BJ (cell line): ENCODE measurements at regions not wholly inside any gene's neighbourhood (a gene's known extent, or its start where the extent isn't known, plus 50 kb on each side); places are given as distances from the start of the nearest gene placed in this dataset.

Source experiments
- CTCF ChIA-PET: fragments of 350-600 bp; formaldehyde crosslinking; extraction: SDS; loops from one replicate; lab custom pipeline; 2021; ENCODE audit warnings: antibody characterized with exemption, inconsistent platforms; lab: Yijun Ruan, JAX
- POLR2A ChIA-PET: fragments of 300-600 bp; sonication (Branson Sonifier 250); formaldehyde crosslinking; extraction: SDS; loops from one replicate; lab custom pipeline; 2021; ENCODE audit warnings: antibody characterized with exemption; lab: Charles Lee
- DNase-seq: peaks from one replicate; pipeline ENCODE4 v3.0.0-alpha.2; 2011; ENCODE audit warnings: low read depth
- H3K27me3 ChIP-seq: 2 replicates; pipeline ENCODE4 v1.6.0; 2011; ENCODE audit warnings: low read length; ENCODE audit not compliant: control insufficient read depth, insufficient read depth
- H3K36me3 ChIP-seq: 2 replicates; pipeline ENCODE4 v1.5.1; 2011; ENCODE audit warnings: low read length; ENCODE audit not compliant: control insufficient read depth, insufficient read depth
- H3K4me3 ChIP-seq: 2 replicates; pipeline ENCODE4 v1.5.1; 2011; ENCODE audit warnings: low read depth, mild to moderate bottlenecking, control low read depth, low read length
- TF ChIP-seq, protein P1 (sequence below): IDR thresholded peaks from 2 replicates; pipeline ENCODE4 v1.5.1; 2011; ENCODE audit warnings: low read depth, mild to moderate bottlenecking, control low read depth, inconsistent platforms, low read length, moderate library complexity; ENCODE audit not compliant: insufficient read depth

DNA sequence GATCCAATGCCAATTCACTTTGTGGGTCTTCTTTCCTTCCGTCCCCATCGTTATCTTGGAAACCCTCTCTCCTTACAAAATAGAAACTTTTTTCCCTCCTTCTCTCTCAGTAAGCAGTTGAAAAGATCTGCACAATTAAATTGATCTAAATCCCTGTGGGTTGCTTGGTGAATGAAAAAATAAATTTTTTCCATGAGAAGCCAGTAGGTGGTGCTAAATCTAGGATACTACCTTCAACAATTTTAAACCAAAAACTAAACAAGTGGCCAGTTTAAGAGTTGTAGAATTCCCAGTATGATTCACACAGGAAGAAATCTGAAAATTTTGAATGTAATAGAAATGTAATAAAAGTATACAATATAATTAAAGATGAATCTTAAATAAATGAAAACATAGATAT lies 990.3 kb upstream of the ZNF722 start:
- no peak for DNase-seq
- no peaks in the 10 kb centered on the region for H3K27me3 ChIP-seq
- TF ChIP-seq, protein P1, sequence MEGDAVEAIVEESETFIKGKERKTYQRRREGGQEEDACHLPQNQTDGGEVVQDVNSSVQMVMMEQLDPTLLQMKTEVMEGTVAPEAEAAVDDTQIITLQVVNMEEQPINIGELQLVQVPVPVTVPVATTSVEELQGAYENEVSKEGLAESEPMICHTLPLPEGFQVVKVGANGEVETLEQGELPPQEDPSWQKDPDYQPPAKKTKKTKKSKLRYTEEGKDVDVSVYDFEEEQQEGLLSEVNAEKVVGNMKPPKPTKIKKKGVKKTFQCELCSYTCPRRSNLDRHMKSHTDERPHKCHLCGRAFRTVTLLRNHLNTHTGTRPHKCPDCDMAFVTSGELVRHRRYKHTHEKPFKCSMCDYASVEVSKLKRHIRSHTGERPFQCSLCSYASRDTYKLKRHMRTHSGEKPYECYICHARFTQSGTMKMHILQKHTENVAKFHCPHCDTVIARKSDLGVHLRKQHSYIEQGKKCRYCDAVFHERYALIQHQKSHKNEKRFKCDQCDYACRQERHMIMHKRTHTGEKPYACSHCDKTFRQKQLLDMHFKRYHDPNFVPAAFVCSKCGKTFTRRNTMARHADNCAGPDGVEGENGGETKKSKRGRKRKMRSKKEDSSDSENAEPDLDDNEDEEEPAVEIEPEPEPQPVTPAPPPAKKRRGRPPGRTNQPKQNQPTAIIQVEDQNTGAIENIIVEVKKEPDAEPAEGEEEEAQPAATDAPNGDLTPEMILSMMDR, result no peak
- CTCF ChIA-PET, result no interaction called here
- POLR2A ChIA-PET, result no interaction called here
- H3K4me3 ChIP-seq, result no peak overlapping the region
- H3K36me3 ChIP-seq, result no peaks in the 10 kb centered on the region

DNA sequence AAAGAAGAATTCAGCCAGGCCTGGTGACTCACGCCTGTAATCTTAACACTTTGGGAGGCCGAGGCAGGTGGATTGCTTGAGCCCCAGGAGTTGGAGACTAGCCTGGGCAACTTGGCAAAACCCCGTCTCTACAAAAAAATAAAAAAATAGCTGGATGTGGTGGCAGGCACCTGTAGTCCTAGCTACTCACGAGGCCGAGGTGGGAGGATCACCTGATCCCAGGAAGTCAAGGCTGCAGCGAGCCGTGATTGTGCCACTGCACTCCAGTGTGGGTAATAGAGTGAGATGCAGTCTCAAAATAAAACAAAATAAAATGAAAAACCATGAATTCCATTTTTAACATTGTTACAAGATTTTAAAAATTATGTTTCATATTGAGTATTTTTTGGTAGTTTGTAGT lies 988.9 kb upstream of the ZNF722 start:
- H3K4me3 ChIP-seq, result no peak overlapping the region
- TF ChIP-seq, protein P1, result no peak
- CTCF ChIA-PET, result no interaction called here
- no peaks in the 10 kb centered on the region for H3K27me3 ChIP-seq
- no peak for DNase-seq
- H3K36me3 ChIP-seq, result no peaks in the 10 kb centered on the region
- POLR2A ChIA-PET, result no interaction called here

DNA sequence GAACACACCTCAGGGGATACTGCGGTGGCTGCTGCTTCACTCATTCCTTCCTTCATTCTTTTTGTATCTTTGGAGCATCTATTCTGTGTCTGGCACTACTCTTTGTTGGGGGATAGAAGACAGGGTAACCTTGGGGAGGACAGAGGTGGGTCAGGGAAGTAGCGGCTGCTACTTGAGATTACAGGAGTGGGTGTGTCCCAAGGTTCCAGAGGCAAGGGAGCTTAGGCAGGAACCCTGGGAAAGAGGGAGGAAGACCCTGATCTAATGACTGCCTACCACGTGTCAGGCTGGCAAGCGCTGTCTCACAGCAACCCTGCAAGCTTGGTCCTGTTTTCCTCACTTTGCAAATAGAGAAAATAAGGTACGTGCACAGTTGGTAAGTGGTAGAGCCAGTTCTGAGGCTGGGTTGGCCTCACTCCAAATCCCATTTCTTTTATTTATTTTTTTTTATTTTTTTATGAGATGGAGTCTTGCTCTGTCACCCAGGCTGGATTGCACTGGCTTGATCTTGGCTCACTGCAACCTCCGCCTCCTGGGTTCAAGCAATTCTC lies 985.9 kb upstream of the ZNF722 start:
- CTCF ChIA-PET, result no interaction called here
- Histone ChIP-seq H3K27me3 (no peaks in the 10 kb centered on the region), H3K4me3 (no peak overlapping the region), H3K36me3 (no peaks in the 10 kb centered on the region)
- no peak for DNase-seq
- TF ChIP-seq, protein P1, result no peak
- POLR2A ChIA-PET, result no interaction called here

DNA sequence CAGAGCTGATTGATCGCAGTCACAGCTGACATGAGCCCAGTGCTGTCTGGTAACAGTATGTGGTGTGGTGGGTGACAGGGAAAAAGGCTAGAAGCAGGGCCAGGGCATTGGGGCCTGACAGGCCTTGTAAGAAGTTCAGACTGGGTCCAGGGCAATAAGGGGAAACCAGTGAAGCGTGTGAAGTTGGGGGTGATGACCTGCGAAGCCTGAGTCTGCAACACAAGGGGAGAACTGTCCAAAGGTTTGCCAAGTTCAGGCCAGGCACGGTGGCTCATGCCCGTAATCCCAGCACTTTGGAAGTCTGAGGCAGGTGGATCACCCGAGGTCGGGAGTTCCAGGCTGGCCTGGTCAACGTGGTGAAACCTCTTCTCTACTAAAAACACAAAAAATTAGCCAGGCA lies 983.9 kb upstream of the ZNF722 start:
- Histone ChIP-seq H3K27me3 (no peaks in the 10 kb centered on the region), H3K36me3 (no peaks in the 10 kb centered on the region), H3K4me3 (no peak overlapping the region)
- DNase-seq, result no peak
- TF ChIP-seq, protein P1, result no peak
- ChIA-PET CTCF (interaction anchor here (1.6 kb wide), 1 partner anchor 11 kb away, joined by 5 read pairs; no protein-coding TSS in a partner anchor), POLR2A (no interaction called here)

DNA sequence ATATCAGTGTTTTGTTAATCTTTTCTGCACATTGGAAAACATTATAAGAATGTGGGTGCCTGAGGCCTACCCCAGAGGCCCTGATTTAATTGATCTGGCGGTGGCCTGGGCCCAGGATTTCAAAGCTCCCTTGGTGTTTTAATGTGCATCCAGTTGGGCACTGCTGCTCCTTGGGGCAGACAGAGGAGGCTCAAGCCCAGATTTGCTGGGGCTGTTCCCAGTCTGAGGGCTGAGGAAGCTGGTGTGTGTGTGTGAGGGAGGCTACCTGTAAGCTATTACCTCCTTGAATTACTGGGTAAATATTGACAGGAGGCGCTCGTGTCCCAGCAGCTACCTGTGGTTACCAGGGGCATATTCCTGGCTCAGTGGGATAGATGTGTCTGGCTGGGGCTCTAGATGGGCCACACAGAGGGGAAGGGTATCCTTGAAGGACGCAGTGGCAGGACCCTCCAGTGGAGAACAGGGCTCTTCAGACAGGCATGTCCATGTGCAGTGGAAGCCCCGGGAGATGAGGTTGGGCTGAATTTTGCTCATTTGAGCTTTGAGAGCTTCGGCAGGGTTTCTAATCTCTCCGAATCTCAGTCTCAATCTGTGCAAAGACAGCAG lies 975.4 kb upstream of the ZNF722 start:
- H3K27me3 ChIP-seq, result no peaks in the 10 kb centered on the region
- no peak for DNase-seq
- ChIA-PET POLR2A (no interaction called here), CTCF (no interaction called here)
- H3K36me3 ChIP-seq, result no peaks in the 10 kb centered on the region
- no peak overlapping the region for H3K4me3 ChIP-seq
- TF ChIP-seq, protein P1, result no peak
